ENCODE measurements at regions not wholly inside any gene's neighbourhood (a gene's known extent, or its start where the extent isn't known, plus 50 kb on each side); places are given as distances from the start of the nearest gene placed in this dataset.

DNA sequence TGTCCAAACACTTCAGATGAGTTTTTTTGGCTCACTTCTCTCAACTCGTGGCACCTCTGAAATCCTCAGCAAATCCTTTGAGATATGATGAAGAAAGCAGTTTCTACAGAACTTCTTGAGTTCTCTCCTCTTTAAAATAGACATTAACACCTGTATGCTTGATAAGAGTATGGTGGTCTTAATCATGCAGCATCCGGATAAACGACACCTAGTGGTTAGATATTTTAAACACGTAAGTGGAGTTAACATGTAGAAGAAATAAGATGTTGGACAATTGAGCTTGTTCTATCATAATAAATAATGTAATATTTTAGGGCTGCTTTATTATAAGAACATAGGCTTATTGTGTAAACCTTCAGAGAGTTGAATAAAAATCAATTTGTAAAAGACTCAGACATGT, 324.8 kb downstream of the CYLC2 start:
- no peaks in the 10 kb centered on the region for H3K36me3 ChIP-seq (ENCODE audit: control insufficient read depth, insufficient read depth, low read length)
- H3K9ac ChIP-seq (ENCODE audit: insufficient read depth in 1 of 2, low read depth in 2 of 2, low read length in 2 of 2), result no peak overlapping the region
- CTCF ChIA-PET (ENCODE audit: low intra/inter-chr PET ratio), result no interaction called here
- H3K9me1 ChIP-seq (ENCODE audit: control insufficient read depth, insufficient read depth, low read length), result no peaks in the 10 kb centered on the region
- H3K79me2 ChIP-seq (ENCODE audit: control insufficient read depth, insufficient read depth, low read length), result no peaks in the 10 kb centered on the region
- no peak overlapping the region for H2AFZ ChIP-seq (ENCODE audit: low read depth, low read length)
- H3K4me2 ChIP-seq (ENCODE audit: insufficient read depth, low read length), result no peak overlapping the region
- no peaks in the 10 kb centered on the region for H4K20me1 ChIP-seq (replicated peaks; ENCODE audit: control insufficient read depth, insufficient read depth, low read length)
- no peak for FAIRE-seq
- POLR2A ChIA-PET, result no interaction called here
- no peak for ATAC-seq
- H3K4me1 ChIP-seq (replicated peaks in 1 of 2; ENCODE audit: control insufficient read depth in 2 of 2, insufficient read depth in 2 of 2, low read length in 2 of 2), result no peaks in the 10 kb centered on the region
- no TSS peak for BruUV-seq (replicated peaks)
- H3K27ac ChIP-seq (ENCODE audit: extremely low read depth, low read depth, low read length), result no peak overlapping the region
- TF ChIP-seq ZNF12 (CRISPR knock-in tag; IDR thresholded peaks at IDR 0.05) (no peak), ADNP (tag; IDR thresholded peaks at IDR 0.05) (no peak), TAF7 (tag; IDR thresholded peaks at IDR 0.05) (no peak), NR3C1 (CRISPR knock-in tag; IDR thresholded peaks at IDR 0.05) (no peak), TFAM (CRISPR knock-in tag; conservative IDR thresholded peaks at IDR 0.05) (no peak), ZNF23 (CRISPR knock-in tag; IDR thresholded peaks at IDR 0.05) (no peak), FOXA3 (CRISPR knock-in tag; conservative IDR thresholded peaks at IDR 0.05 in 1 of 2, IDR thresholded peaks at IDR 0.05 in 1 of 2) (no peak), TEAD4 (IDR thresholded peaks at IDR 0.05; ENCODE audit: low read length) (no peak), TEAD4 (CRISPR knock-in tag; IDR thresholded peaks at IDR 0.05; ENCODE audit: borderline replicate concordance) (no peak), ZNF384 (IDR thresholded peaks at IDR 0.05; ENCODE audit: low read depth, low read length) (no peak), FOXM1 (IDR thresholded peaks at IDR 0.05; ENCODE audit: low read depth) (no peak), FOXM1 (CRISPR knock-in tag; IDR thresholded peaks at IDR 0.05; ENCODE audit: low read depth) (no peak), MYBL2 (IDR thresholded peaks at IDR 0.05; ENCODE audit: low read depth) (no peak), MYBL2 (CRISPR knock-in tag; IDR thresholded peaks at IDR 0.05; ENCODE audit: borderline replicate concordance) (no peak), GABPB2 (CRISPR knock-in tag; conservative IDR thresholded peaks at IDR 0.05) (no peak), SNIP1 (IDR thresholded peaks at IDR 0.05; ENCODE audit: low read depth) (no peak), NCOA6 (IDR thresholded peaks at IDR 0.05) (no peak), SP2 (IDR thresholded peaks at IDR 0.05; ENCODE audit: extremely low read depth, low read depth, low read length, poor library complexity, severe bottlenecking) (no peak), NCOA1 (IDR thresholded peaks at IDR 0.05; ENCODE audit: low read depth) (no peak)
- TF ChIP-seq, protein P1, sequence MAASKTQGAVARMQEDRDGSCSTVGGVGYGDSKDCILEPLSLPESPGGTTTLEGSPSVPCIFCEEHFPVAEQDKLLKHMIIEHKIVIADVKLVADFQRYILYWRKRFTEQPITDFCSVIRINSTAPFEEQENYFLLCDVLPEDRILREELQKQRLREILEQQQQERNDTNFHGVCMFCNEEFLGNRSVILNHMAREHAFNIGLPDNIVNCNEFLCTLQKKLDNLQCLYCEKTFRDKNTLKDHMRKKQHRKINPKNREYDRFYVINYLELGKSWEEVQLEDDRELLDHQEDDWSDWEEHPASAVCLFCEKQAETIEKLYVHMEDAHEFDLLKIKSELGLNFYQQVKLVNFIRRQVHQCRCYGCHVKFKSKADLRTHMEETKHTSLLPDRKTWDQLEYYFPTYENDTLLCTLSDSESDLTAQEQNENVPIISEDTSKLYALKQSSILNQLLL (CRISPR knock-in tag; IDR thresholded peaks at IDR 0.05; ENCODE audit: borderline replicate concordance), result no peak
- TF ChIP-seq, protein P2, sequence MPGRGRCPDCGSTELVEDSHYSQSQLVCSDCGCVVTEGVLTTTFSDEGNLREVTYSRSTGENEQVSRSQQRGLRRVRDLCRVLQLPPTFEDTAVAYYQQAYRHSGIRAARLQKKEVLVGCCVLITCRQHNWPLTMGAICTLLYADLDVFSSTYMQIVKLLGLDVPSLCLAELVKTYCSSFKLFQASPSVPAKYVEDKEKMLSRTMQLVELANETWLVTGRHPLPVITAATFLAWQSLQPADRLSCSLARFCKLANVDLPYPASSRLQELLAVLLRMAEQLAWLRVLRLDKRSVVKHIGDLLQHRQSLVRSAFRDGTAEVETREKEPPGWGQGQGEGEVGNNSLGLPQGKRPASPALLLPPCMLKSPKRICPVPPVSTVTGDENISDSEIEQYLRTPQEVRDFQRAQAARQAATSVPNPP (IDR thresholded peaks at IDR 0.05; ENCODE audit: borderline replicate concordance, insufficient read depth, insufficient read length), result no peak
- DNase-seq (ENCODE audit: extremely low read depth in 1 of 4, low spot score in 3 of 4), result no peak
- in situ Hi-C loops (cut with MboI) (no loop called here), intact Hi-C loops (cut with micrococcal nuclease) (no loop called here)
- H3K9me3 ChIP-seq (replicated peaks; ENCODE audit: control insufficient read depth, insufficient read depth, low read depth, low read length), result no peaks in the 10 kb centered on the region
- H3K27me3 ChIP-seq (ENCODE audit: control insufficient read depth in 2 of 2, insufficient read depth in 2 of 2, low read length in 2 of 2), result no peaks in the 10 kb centered on the region
- H3K4me3 ChIP-seq, result no peak overlapping the region
- WGBS (ENCODE audit: insufficient coverage, low coverage, missing lambda C conversion rate), result 2% methylated on average over 4 of the region's 4 CpGs
